ENCODE measurements at regions not wholly inside any gene's neighbourhood (a gene's known extent, or its start where the extent isn't known, plus 50 kb on each side); places are given as distances from the start of the nearest gene placed in this dataset.

DNA sequence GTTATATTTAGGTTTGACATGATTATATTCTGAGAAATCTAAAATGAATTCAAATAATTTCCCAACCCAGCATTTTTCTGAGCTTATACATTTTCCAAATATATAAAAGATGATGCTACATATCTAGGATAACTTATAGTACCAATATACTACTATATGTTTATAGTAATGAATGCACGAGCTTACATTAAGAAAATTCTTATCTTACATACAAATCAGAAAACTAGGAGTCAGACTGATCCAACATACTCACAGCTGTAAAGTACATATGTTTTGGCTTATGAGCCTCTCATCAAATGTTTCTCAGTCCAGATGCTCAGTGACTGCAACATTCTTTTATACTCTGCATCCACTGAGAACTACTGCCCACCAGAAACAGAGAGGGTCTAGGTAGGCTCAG, 491.3 kb upstream of the KLF12 start:
- TF ChIP-seq CTCF (conservative IDR thresholded peaks at IDR 0.05; ENCODE audit: low read depth in 2 of 2), result no peak
- no peak for TF ChIP-seq POLR2AphosphoS5 (IDR thresholded peaks at IDR 0.05; ENCODE audit: low read depth)
- no peak for TF ChIP-seq CREB1 (CRISPR knock-in tag; IDR thresholded peaks at IDR 0.05; ENCODE audit: low read depth)
- no peak for TF ChIP-seq EZH2 (IDR thresholded peaks at IDR 0.05; ENCODE audit: low read depth, unreplicated experiment)
- no peak for TF ChIP-seq ZNF331 (CRISPR knock-in tag; IDR thresholded peaks at IDR 0.05; ENCODE audit: low read depth)
- TF ChIP-seq STAT1 (IDR thresholded peaks at IDR 0.05; ENCODE audit: unreplicated experiment), result no peak
- TF ChIP-seq ZNF114 (CRISPR knock-in tag; IDR thresholded peaks at IDR 0.05), result no peak
- TF ChIP-seq EZH2phosphoT487 (IDR thresholded peaks at IDR 0.05; ENCODE audit: unreplicated experiment), result no peak
- TF ChIP-seq, protein P1, sequence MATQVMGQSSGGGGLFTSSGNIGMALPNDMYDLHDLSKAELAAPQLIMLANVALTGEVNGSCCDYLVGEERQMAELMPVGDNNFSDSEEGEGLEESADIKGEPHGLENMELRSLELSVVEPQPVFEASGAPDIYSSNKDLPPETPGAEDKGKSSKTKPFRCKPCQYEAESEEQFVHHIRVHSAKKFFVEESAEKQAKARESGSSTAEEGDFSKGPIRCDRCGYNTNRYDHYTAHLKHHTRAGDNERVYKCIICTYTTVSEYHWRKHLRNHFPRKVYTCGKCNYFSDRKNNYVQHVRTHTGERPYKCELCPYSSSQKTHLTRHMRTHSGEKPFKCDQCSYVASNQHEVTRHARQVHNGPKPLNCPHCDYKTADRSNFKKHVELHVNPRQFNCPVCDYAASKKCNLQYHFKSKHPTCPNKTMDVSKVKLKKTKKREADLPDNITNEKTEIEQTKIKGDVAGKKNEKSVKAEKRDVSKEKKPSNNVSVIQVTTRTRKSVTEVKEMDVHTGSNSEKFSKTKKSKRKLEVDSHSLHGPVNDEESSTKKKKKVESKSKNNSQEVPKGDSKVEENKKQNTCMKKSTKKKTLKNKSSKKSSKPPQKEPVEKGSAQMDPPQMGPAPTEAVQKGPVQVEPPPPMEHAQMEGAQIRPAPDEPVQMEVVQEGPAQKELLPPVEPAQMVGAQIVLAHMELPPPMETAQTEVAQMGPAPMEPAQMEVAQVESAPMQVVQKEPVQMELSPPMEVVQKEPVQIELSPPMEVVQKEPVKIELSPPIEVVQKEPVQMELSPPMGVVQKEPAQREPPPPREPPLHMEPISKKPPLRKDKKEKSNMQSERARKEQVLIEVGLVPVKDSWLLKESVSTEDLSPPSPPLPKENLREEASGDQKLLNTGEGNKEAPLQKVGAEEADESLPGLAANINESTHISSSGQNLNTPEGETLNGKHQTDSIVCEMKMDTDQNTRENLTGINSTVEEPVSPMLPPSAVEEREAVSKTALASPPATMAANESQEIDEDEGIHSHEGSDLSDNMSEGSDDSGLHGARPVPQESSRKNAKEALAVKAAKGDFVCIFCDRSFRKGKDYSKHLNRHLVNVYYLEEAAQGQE (IDR thresholded peaks at IDR 0.05; ENCODE audit: unreplicated experiment), result no peak
- no peak for TF ChIP-seq JUNB (IDR thresholded peaks at IDR 0.05; ENCODE audit: unreplicated experiment)
